GM21723 (cell line): ENCODE measurements at regions not wholly inside any gene's neighbourhood (a gene's known extent, or its start where the extent isn't known, plus 50 kb on each side); places are given as distances from the start of the nearest gene placed in this dataset.

Experiments used
- ATAC-seq: cut with Tn5 transposase; IDR thresholded peaks from one replicate; pipeline ENCODE4 v1.9.1; 2021; ENCODE audit warnings: mild to moderate bottlenecking, moderate library complexity; ENCODE audit not compliant: unreplicated experiment

DNA sequence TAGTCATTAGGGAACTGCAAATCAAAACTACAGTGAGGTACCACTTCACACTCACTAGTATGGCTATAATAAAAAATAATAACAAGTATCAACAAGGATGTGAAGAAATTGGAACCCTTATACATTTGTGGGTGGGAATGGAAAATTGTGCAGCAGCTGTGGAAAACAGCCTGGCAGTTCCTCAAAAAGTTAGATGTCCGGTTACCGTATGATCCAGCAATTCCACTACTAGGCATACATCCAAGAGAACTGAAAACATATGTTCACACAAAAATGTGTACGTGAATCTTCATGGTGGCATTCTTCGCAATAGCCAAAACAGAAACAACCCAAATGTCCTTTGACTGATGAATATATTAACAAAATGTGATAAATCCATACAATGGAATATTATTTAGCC, 187.9 kb upstream of the LYSMD4 start:
- no peak for ATAC-seq

DNA sequence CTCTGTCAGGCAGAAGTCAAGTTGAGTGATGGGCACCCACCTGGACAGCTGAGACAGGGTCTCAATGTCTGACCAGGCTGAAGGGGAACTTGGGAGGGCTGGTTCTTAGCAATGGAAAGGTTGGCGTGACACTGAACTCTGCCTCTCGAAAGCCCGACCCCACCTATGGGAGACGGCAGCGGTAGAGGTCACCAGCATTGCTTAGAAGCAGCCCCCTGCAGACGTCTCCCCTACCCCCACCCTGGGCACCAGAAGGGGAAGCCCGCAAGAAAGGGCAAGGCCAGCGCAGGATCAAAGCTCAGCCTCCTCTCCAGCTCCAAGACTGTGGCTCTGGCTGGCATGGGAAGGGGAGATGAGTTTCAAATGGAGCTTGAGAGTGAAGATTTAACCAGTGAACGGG, 184.8 kb upstream of the LYSMD4 start:
- no peak for ATAC-seq

DNA sequence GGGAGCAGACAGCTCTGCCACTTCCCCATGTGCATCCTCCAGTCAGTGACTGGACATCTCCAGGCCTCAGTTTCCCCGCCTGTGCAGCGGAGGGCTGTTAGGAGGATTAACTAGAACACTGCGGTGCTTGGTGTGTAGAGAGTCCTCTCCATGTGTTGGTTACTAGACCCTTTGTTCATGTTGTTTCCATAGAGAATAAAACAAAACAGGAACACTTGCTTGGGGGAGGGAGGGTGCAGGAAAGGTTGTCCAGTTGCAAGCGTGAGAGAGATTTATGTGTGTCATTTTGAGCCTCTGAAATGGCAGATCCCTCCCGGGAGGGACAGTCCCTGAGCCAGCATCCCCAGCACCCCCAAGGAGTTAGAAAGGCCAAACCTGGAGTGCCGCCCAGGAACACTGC, 184.0 kb upstream of the LYSMD4 start:
- no peak for ATAC-seq

DNA sequence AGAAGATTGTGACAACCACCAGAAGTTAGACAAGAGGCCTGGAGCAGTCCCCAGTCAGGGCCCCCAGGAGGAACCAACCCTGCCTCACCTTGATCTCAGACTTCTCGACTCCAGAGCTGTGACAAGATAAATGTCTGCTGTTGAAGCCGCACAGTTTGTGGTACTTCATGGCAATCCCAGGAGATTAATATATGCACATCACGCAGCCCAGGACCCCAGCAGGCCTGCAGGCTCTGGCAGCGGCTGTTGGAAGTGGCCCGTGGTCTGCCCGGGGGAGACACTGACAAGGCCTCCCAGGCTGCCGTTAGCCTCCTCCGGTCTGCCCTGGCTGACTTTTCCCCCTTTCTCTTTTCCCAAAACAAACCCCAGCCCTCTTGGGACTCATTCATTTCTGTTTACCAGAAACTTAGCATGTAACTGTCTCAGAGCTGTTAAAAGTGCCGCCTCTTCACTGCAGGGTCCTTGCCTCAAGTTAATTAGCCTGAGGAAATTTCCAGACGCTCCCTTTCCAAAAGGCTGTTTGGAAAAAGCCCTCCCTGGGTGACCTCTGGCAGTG, 183.5 kb upstream of the LYSMD4 start:
- ATAC-seq = no peak

DNA sequence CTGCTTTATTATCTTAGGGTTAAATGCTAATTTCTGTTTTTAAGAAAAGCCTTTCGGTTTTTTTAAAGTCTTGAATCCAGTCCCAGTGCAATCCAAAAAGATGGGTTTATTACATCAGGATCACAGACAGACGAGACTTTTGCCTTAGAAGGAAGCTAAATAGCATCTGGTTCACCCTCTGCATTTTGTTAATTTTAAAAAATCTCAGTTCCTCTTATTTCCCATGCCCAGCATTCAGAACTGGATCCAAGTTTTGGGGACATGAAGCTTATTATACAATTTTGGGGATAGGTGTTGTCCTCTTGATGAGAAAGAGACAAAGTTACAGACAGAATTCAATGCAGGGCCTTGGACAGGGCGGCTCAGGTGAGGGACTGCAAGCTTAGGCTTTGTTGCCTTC, 181.5 kb upstream of the LYSMD4 start:
- no peak for ATAC-seq

DNA sequence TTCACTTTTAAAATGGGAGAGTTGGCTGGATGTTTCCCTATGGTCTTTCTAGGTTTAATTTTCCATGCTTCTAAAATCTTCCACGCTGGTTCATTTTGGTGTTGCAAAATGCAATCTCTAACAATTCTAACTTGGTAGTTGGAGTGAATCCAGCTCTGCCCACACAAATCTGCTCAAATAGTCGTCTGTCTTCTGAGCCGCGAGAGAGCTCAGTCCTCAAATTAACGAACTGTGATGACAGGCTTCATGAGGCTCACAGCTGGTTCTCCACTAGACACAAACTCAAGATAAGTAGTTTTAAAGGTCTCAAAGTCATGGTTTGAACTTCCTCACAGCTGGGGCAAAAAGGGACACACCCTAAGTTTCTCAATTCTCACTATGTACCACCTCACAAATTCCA, 178.6 kb upstream of the LYSMD4 start:
- no peak for ATAC-seq

DNA sequence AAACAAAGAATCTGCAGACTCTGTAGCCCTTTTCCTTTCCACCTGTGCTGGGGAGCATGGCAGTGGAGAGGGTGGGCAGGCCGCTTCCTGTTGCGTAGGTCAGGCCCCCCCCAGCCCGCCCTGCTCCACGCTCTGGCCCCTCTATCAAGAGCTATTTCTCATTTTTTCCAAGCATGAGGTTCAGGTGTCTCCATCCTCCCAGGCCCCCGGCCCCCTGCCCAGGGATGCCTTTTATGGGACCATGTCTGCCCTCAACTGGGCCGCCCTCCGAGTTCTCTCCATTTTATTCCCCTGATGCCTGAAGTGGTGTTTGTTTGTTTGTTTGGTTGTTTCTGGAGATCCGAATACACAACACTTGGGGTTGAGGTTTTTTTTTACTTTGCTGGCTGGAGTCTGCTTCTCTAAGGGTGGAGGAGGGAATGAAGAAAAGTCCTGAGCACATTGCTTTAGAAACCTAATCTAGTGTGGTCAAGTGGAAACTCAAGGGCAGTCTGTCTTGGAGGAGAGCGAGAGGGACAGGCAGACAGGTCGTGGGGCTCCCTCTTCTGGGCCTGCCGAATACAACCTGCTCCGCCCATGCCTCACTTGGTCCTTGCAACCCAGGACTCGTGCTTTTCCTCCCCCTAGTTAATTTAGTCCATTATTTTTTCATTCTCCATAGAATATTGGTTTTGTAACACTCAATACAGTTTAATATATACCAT, 176.5 kb upstream of the LYSMD4 start:
- ATAC-seq = no peak

DNA sequence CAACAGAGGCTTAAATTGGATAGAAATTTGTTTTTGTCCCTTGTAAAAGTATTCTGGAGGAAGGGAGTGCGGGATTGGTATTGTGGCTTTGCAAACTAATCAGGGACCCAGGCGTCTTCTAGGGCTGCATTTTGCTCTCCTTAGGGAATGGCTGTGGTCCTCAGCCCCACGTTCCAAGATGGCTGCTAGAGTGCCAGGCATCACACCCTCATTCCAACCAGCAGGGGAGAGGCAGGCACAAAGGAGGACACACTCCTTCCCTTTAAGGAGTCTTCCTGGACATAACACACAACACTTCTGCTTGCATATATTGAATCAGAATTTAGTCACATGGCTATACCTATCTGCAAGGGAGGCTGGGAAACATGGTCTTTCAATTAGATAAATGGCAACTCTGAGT, 174.5 kb upstream of the LYSMD4 start:
- ATAC-seq = no peak

DNA sequence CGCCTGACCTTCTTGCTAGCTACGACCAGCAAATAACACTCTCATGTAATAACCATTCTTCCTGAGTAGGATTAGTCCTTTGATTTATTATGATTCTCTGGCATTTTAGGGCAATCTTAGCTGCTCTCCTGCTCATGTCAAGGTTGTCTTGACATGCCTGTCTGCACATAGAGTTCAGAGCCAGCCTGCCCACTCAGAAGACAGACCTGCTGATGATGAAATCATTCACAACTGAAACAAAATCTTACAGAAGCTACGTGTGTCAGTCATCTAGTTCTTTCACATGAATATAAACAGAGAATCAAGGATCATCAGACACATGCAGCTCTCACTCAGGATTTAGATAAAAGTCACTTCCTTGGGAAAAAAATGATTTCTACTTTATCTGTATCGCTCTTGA, 173.6 kb upstream of the LYSMD4 start:
- ATAC-seq = no peak

DNA sequence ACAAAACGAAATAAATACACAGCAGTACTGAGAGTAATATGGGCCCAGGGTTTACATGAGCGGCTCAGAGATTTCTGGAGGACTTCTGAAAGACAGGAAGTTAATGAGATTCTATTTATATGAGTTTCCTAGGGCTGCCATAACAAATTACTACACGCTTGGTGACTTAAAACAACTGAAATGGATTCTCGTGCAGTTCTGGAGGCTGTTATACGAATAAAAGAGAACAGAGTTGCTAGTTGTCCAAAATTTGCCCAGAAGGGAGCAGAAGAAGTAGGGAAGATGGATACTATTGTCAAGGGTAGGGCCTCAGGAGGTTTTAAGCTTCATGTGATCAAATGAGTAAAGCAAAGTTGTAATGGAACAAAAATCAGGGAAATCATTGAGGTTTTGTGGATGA, 173.1 kb upstream of the LYSMD4 start:
- no peak for ATAC-seq

DNA sequence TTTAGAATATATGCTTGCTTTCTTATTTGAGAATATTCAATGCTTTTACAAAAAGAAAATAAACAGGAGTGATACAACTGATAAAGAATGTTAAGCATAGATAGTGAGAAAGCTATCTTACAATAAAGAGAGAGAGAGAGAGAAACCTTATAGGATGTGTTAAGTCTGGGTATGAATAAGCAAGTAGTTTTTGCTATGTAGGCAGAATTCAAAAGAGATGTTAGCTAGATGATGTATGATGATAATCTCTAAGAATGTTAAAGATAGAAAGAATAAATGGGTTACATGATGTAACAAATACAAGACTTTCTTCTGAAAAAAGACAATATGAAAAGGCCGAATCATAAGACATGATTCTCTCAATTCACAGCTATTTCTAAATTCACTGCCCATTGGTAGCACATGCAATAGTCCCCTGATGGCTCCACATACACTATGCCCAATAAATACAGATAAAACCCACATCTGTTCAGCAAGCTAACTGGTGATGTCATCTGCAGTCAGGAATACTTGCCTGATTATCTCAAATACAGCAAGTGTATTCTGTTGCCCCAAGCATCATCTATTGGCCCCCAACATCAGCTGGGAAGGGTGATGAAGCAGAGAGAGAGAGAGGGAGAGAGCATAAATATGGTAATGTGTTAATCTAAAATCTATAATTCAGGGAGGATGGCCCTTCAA, 169.2 kb upstream of the LYSMD4 start:
- no peak for ATAC-seq

DNA sequence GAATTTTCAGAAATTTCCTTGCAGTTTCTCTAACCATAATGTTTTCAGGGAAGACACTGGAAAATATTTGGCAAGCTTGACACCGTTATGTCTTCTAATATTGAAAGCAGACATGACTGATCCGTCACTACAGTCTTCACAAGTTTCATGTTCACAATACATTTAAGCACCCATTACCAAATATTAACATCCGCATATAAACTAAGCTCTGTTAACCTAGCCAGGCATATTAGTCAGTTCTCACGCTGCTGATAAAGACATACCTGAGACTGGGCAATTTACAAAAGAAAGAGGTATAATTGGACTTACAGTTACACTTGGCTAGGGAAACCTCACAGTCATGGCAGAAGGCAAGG, 162.7 kb upstream of the LYSMD4 start:
- no peak for ATAC-seq

DNA sequence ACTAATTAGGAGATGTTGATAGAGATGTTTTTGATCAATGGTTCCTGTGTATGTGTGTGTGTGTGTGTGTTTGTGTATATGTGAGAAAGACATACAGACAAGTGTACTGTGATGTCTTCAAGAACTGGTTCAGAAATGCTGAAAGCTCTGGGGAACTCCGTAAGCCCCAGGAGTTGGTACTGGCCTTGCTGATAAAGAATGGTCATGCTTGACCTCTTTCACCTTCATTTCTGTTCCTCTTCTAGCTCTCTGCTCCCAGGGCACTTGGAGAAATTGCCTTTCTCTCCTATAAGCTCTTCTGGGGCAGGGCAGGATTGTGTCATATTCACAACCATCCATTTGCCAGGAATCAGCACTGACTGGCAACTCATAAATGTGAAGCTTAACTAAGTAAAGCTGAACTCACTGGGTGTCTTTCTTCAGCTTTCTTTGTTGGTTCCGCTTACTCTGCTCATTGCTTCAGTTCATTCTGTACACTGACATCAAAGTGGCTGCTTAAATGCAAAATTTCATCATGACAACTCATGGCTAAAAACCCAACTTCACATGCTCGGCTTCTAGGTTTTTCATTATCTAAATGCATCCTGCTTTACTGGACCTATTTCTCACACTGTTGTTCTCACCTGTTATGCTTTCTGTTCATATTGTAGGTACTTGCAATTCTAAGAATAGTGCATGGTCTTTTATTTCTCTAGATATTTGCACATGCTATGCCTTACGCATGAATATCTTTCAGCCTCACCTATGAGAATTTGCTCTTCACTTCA, 162.1 kb upstream of the LYSMD4 start:
- ATAC-seq = peak; percentile 60

DNA sequence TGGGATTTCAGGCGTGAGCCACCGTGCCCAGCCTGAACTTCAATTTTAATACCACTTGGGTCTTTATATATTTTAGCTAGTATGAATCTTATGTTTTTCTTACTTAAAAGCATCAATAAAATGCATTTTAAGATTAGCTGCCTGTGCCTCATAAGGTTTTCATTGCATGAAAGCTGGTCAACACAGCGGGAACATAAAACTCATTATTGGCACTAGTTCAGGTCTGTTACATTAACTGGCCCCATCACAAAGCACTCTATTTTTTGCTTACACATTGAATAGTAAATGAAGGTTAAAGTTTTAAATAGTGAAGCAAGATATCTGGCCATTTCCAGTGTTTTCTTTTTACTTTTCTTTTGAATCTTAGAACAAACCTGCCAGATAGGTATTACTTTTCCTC, 145.6 kb upstream of the LYSMD4 start:
- ATAC-seq = no peak

DNA sequence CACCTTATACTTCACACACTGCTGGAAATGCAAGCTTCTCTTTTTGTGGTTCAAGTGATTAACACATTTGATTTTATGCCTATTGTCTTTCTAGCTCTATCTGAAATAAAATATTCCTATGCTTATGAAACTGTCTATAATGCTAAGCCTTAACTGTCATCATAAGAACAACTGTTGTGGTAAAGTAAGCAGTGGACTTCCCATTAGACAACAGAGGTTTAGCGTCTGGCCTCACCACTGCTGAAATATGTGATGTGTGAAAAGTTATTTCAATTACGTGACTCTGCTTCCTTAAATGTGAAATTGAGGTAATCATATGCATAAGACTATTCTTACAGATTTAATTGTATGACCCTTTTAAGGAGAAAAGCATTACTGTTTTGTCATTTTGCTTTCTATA, 140.2 kb upstream of the LYSMD4 start:
- no peak for ATAC-seq

DNA sequence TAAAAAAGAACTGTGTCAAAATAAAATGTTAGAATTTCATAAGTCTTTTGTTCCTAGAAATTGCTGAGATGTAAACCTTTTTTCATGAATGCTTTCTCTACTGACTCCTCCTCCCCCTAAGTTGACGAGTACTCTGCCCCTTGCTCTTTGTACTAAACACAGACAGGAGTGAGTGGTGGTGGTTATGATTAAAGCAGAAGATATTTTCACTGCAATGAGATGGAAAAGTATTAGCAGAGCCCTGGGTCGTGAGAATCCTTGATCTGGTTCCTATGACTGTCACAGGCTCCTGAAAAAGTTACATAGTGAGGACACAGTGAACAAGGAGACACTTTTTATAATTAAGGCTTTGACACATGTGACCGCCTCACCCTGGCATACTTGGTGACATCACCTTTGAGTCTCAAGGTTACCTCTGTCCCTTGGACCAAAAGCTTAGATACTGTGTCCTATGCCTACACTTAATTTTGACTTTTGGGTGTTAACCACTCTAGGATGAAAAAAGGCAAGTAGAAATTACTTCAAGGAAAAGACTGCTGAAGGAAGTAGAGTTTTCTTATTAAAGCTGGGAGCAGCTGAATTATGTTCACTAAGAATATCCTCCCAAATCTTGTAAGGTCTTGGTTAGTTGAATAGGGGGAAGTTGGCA, 130.4 kb upstream of the LYSMD4 start:
- no peak for ATAC-seq

DNA sequence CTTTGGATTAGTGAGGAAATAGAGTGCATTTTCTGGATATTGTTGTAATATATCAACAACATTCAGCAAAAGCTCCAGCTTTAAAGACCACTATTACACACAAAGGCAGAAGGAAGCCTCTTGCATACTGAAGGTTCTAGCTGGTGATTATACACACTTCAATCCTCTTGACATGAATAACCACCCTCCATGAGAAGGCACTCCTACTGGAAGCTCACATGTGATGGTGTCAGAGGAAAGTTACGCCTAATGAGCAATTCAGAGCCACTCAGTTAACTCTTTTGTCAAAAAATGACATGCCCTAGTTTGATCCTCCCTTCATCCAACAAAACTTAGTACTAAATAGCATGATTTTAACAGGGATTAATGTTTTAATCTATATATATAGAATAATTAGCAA, 124.6 kb upstream of the LYSMD4 start:
- ATAC-seq = no peak

DNA sequence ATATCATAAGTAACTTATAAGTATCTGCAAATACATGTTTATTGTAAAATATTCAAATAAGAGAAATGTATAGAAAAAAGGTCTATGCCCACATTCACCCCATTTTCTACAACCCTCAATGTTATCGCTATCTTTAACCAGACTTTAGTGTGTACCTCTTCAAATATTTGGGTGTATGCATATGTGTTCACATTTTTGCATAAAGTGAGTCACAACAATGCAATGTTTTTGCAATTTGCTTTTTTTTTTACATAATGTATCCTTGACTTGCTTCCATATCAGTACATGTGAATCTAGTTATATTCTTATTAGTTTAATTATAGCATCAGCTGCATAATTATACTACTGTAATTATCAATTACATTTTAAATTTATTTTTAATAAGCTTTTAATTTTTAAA, 117.3 kb upstream of the LYSMD4 start:
- ATAC-seq = no peak

DNA sequence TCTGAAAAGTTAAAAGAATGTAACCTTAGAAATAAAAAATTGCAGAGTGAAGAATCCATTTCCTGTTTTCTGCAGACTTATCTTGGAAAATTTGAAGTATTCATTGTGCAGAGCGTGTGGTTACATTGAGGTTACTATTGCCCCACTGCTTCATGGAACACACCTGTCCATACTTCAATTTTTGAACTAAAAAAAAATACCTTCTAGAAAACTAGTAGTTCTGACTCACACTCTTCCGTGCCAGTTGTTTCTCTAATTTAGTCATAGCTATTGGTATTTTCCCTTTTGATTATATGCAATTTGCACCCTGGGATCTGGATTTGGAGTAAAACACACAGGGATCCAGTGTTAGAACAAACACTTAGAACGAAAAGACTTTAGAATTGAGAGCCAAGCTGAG, 111.8 kb upstream of the LYSMD4 start:
- no peak for ATAC-seq

DNA sequence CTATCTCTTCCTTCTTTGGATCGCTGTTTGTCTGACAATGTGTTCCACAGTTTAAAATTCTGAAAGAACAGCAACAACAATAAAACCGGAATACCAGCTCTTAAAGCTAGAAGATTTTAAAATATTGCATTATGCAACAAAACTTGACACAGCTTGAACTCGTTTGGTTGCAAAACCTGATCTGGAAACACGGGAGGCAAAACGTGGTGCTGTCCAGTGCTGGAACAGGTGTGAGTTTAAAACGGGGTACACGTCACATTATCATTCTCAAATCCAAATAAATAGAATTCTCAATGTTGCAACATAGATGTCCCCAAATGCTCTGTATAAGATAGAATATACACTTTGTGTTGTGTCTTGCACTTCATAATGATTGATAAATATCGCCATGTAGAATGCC, 110.9 kb upstream of the LYSMD4 start:
- no peak for ATAC-seq

DNA sequence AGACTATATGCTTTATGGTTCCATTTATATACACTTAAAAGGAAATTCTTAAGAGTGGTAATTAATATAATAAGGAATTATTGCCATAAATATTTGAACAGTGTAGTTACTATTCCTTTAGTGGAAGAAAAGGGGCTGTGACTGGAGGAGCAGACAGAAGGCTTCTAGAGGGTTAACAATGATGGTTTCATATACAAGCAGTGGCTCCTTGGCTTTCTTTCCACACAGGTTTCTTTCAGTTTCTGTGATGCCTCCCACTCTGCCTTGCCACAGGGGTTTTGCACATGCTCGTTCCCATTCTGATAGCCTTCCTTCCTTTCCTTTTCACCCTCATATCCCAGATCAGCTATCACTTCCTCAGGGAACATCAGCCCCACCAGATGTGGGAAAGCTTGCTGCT, 108.8 kb upstream of the LYSMD4 start:
- no peak for ATAC-seq
